Neural cell (in vitro differentiated cells): ENCODE measurements at regions not wholly inside any gene's neighbourhood (a gene's known extent, or its start where the extent isn't known, plus 50 kb on each side); places are given as distances from the start of the nearest gene placed in this dataset.

Source experiments
- H2AFZ ChIP-seq: fragments of 200-600, 300-800 bp; sonication (generic), shearing (Covaris generic); 2 replicates; pipeline ENCODE4 v1.6.0; 2014; ENCODE audit warnings: low read depth, mild to moderate bottlenecking, antibody characterized with exemption, low read length, moderate library complexity
- H3F3A ChIP-seq: fragments of 200-600 bp; shearing (Covaris generic); 2 replicates; pipeline ENCODE4 v1.6.1; 2016; ENCODE audit warnings: mild to moderate bottlenecking, moderate library complexity, mixed read lengths, antibody characterized with exemption, low read length; ENCODE audit not compliant: insufficient read depth, poor library complexity, severe bottlenecking
- H3K27ac ChIP-seq: fragments of 200-600, 300-800 bp; sonication (generic), shearing (Covaris generic); 2 replicates; pipeline ENCODE4 v1.5.1; 2014; ENCODE audit warnings: mild to moderate bottlenecking, low read length, moderate library complexity
- H3K27me3 ChIP-seq: fragments of 300-800, 200-600 bp; sonication (generic), shearing (Covaris generic); 2 replicates; pipeline ENCODE4 v1.6.0; 2014; ENCODE audit warnings: mild to moderate bottlenecking, low read depth, low read length, moderate library complexity; ENCODE audit not compliant: insufficient read depth
- H3K36me3 ChIP-seq: fragments of 300-800, 200-600 bp; sonication (generic), shearing (Covaris generic); 2 replicates; pipeline ENCODE4 v1.5.1; 2014; ENCODE audit warnings: mild to moderate bottlenecking, antibody characterized with exemption, low read length, moderate library complexity; ENCODE audit not compliant: insufficient read depth
- H3K4me2 ChIP-seq: fragments of 300-800, 200-600 bp; sonication (generic), shearing (Covaris generic); 2 replicates; pipeline ENCODE4 v1.6.0; 2014; ENCODE audit warnings: mild to moderate bottlenecking, low read length
- H3K4me3 ChIP-seq: fragments of 300-800, 200-600 bp; sonication (generic), shearing (Covaris generic); 2 replicates; pipeline ENCODE4 v1.5.1; 2014; ENCODE audit warnings: mild to moderate bottlenecking, low read length, moderate library complexity
- H3K79me2 ChIP-seq: fragments of 200-600 bp; shearing (Covaris generic); replicated peaks from 2 replicates; pipeline ENCODE4 v1.6.0; 2014; ENCODE audit warnings: mild to moderate bottlenecking, low read length, moderate library complexity; ENCODE audit not compliant: insufficient read depth
- H3K9ac ChIP-seq: fragments of 300-800, 200-600 bp; sonication (generic), shearing (Covaris generic); 2 replicates; pipeline ENCODE4 v1.6.1; 2016; ENCODE audit warnings: mild to moderate bottlenecking, low read length, mixed read lengths
- H3K9me2 ChIP-seq: fragments of 200-600 bp; shearing (Covaris generic); 2 replicates; pipeline ENCODE4 v1.6.1; 2016; ENCODE audit warnings: mild to moderate bottlenecking, low read length, mixed read lengths; ENCODE audit not compliant: insufficient read depth
- H3K9me3 ChIP-seq: fragments of 200-600, 300-800 bp; sonication (generic), shearing (Covaris generic); 2 replicates; pipeline ENCODE4 v1.6.1; 2016; ENCODE audit warnings: mild to moderate bottlenecking, mixed run types, low read length, moderate library complexity, mixed read lengths
- H4K20me1 ChIP-seq: fragments of 200-600 bp; shearing (Covaris generic); 2 replicates; pipeline ENCODE4 v1.6.1; 2016; ENCODE audit warnings: mild to moderate bottlenecking, mixed run types; ENCODE audit not compliant: insufficient read depth
- EP300 ChIP-seq: fragments of 450-650 bp; conservative IDR thresholded peaks from 2 replicates; pipeline ENCODE4 v1.6.1; 2014; ENCODE audit warnings: antibody characterized with exemption, mild to moderate bottlenecking, moderate library complexity; ENCODE audit not compliant: poor library complexity, severe bottlenecking
- EZH2 ChIP-seq: fragments of 200-600, 300-800 bp; shearing (Covaris generic), sonication (generic); IDR thresholded peaks from 2 replicates; pipeline ENCODE4 v1.6.1; 2014; ENCODE audit warnings: antibody characterized with exemption, low read length, borderline replicate concordance, mild to moderate bottlenecking; ENCODE audit not compliant: insufficient read depth, poor library complexity, severe bottlenecking
- MXI1 ChIP-seq: fragments of 450-650 bp; conservative IDR thresholded peaks from 2 replicates; pipeline ENCODE4 v1.6.1; 2014; ENCODE audit warnings: antibody characterized with exemption, mild to moderate bottlenecking; ENCODE audit not compliant: poor library complexity, severe bottlenecking
- POLR2AphosphoS5 ChIP-seq: IDR thresholded peaks from 2 replicates; pipeline ENCODE4 v1.6.1; 2012
- RAD21 ChIP-seq: fragments of 450-650 bp; conservative IDR thresholded peaks from 2 replicates; pipeline ENCODE4 v1.6.1; 2014; ENCODE audit warnings: antibody characterized with exemption, mild to moderate bottlenecking, moderate library complexity
- SMC3 ChIP-seq: fragments of 450-650 bp; conservative IDR thresholded peaks from 2 replicates; pipeline ENCODE4 v1.6.1; 2014; ENCODE audit warnings: antibody characterized with exemption, mild to moderate bottlenecking, moderate library complexity; ENCODE audit not compliant: poor library complexity
- TAF1 ChIP-seq: IDR thresholded peaks from 2 replicates; pipeline ENCODE4 v1.6.1; 2012; ENCODE audit warnings: low read depth
- TF ChIP-seq, protein P1 (sequence below): IDR thresholded peaks from 2 replicates; pipeline ENCODE4 v1.6.1; 2012; ENCODE audit warnings: borderline replicate concordance
- TF ChIP-seq, protein P2 (sequence below): fragments of 450-650 bp; IDR thresholded peaks from 2 replicates; pipeline ENCODE4 v1.5.1; 2014; ENCODE audit warnings: antibody characterized with exemption, mild to moderate bottlenecking, moderate library complexity; ENCODE audit not compliant: poor library complexity, severe bottlenecking

DNA sequence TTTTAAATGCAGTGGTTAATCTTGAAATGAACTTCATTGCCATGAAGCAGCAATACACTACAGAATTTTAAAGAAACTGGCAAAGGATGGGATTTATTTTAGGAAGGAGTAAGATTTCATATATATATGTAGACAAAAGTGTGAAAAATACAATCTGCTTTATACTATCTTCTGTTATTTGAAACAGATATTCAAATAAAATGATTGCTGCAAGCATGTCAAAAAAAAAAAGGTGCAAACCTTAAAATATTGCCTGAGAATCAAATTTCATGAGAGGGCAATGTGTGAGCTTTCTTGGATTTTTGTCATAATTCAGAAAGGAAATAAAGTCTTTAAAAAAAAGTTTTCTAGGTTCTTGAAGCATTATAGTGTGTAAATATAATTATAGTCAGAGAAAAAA, 705.0 kb upstream of the CDH10 start:
- H3F3A ChIP-seq, result no peaks in the 10 kb centered on the region
- no peaks in the 10 kb centered on the region for H3K36me3 ChIP-seq
- no peaks in the 10 kb centered on the region for H3K9me2 ChIP-seq
- TF ChIP-seq EZH2 (no peak), TAF1 (no peak), EP300 (no peak), MXI1 (no peak), RAD21 (no peak), POLR2AphosphoS5 (no peak), SMC3 (no peak)
- TF ChIP-seq, protein P1, sequence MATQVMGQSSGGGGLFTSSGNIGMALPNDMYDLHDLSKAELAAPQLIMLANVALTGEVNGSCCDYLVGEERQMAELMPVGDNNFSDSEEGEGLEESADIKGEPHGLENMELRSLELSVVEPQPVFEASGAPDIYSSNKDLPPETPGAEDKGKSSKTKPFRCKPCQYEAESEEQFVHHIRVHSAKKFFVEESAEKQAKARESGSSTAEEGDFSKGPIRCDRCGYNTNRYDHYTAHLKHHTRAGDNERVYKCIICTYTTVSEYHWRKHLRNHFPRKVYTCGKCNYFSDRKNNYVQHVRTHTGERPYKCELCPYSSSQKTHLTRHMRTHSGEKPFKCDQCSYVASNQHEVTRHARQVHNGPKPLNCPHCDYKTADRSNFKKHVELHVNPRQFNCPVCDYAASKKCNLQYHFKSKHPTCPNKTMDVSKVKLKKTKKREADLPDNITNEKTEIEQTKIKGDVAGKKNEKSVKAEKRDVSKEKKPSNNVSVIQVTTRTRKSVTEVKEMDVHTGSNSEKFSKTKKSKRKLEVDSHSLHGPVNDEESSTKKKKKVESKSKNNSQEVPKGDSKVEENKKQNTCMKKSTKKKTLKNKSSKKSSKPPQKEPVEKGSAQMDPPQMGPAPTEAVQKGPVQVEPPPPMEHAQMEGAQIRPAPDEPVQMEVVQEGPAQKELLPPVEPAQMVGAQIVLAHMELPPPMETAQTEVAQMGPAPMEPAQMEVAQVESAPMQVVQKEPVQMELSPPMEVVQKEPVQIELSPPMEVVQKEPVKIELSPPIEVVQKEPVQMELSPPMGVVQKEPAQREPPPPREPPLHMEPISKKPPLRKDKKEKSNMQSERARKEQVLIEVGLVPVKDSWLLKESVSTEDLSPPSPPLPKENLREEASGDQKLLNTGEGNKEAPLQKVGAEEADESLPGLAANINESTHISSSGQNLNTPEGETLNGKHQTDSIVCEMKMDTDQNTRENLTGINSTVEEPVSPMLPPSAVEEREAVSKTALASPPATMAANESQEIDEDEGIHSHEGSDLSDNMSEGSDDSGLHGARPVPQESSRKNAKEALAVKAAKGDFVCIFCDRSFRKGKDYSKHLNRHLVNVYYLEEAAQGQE, result no peak
- TF ChIP-seq, protein P2, sequence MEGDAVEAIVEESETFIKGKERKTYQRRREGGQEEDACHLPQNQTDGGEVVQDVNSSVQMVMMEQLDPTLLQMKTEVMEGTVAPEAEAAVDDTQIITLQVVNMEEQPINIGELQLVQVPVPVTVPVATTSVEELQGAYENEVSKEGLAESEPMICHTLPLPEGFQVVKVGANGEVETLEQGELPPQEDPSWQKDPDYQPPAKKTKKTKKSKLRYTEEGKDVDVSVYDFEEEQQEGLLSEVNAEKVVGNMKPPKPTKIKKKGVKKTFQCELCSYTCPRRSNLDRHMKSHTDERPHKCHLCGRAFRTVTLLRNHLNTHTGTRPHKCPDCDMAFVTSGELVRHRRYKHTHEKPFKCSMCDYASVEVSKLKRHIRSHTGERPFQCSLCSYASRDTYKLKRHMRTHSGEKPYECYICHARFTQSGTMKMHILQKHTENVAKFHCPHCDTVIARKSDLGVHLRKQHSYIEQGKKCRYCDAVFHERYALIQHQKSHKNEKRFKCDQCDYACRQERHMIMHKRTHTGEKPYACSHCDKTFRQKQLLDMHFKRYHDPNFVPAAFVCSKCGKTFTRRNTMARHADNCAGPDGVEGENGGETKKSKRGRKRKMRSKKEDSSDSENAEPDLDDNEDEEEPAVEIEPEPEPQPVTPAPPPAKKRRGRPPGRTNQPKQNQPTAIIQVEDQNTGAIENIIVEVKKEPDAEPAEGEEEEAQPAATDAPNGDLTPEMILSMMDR, result no peak
- H2AFZ ChIP-seq, result no peak overlapping the region
- no peak overlapping the region for H3K4me2 ChIP-seq
- H3K27me3 ChIP-seq, result no peaks in the 10 kb centered on the region
- no peaks in the 10 kb centered on the region for H3K9me3 ChIP-seq
- H3K9ac ChIP-seq, result no peak overlapping the region
- no peaks in the 10 kb centered on the region for H4K20me1 ChIP-seq
- H3K79me2 ChIP-seq, result no peaks in the 10 kb centered on the region
- no peak overlapping the region for H3K27ac ChIP-seq
- no peak overlapping the region for H3K4me3 ChIP-seq

DNA sequence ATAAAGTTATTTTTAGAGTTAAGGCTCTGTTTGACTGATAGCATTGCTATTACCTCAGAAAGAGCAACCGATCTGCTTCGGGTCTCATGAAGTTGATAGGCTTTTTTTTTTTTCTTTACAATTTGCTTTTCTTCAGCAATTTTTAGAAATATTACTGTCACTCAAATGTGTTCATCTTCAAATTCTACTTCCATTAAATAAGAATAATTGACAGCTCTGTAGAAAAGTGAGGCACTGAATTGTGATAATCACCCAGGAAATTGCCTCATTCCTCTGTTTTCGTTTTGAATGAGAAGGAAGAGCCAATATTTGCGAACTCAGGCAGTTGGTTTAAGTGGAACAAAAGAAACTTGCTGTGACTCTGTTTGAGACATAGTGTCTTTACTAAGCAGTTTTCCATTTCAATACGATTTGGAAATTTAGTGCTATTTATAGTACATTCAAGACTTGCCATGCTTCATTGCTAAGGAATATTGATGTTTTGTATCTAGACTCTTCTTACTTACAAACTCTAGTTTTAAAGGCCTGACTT, 700.5 kb upstream of the CDH10 start:
- no peaks in the 10 kb centered on the region for H4K20me1 ChIP-seq
- no peak overlapping the region for H3K4me2 ChIP-seq
- H3K79me2 ChIP-seq, result no peaks in the 10 kb centered on the region
- TF ChIP-seq EZH2 (no peak), TAF1 (no peak), SMC3 (no peak), MXI1 (no peak), POLR2AphosphoS5 (peak; percentile 95), EP300 (peak; percentile 93), RAD21 (no peak)
- TF ChIP-seq, protein P1, result peak; percentile 94
- H3K36me3 ChIP-seq, result no peaks in the 10 kb centered on the region
- no peak overlapping the region for H3K9ac ChIP-seq
- peak overlapping the region; percentile 37 for H3K27ac ChIP-seq
- H3F3A ChIP-seq, result no peaks in the 10 kb centered on the region
- H2AFZ ChIP-seq, result no peak overlapping the region
- H3K9me2 ChIP-seq, result no peaks in the 10 kb centered on the region
- H3K27me3 ChIP-seq, result no peaks in the 10 kb centered on the region
- no peaks in the 10 kb centered on the region for H3K9me3 ChIP-seq
- no peak overlapping the region for H3K4me3 ChIP-seq
